Osteocyte (in vitro differentiated cells): ENCODE measurements at regions not wholly inside any gene's neighbourhood (a gene's known extent, or its start where the extent isn't known, plus 50 kb on each side); places are given as distances from the start of the nearest gene placed in this dataset.
"Not testable (repeated sequence)": the region's sequence is repeated elsewhere in the genome, so short reads cannot be mapped to it uniquely, and the experiment has no call there.

ENCODE experiments used
- DNase-seq: peaks from one replicate; pipeline ENCODE4 v3.0.0; 2021; ENCODE audit warnings: mixed read lengths; ENCODE audit not compliant: unreplicated experiment; ENCODE audit errors: extremely low spot score
- H3K27ac Mint-ChIP-seq: one replicate; pipeline ENCODE4 v1.8.0; 2021; ENCODE audit warnings: mild to moderate bottlenecking, mixed read lengths; ENCODE audit not compliant: unreplicated experiment
- H3K27me3 Mint-ChIP-seq: one replicate; pipeline ENCODE4 v1.8.0; 2021; ENCODE audit warnings: mixed read lengths; ENCODE audit not compliant: unreplicated experiment
- H3K36me3 Mint-ChIP-seq: one replicate; pipeline ENCODE4 v1.8.0; 2021; ENCODE audit warnings: mixed read lengths; ENCODE audit not compliant: unreplicated experiment
- H3K4me1 Mint-ChIP-seq: one replicate; pipeline ENCODE4 v1.8.0; 2021; ENCODE audit warnings: mixed read lengths; ENCODE audit not compliant: unreplicated experiment
- H3K4me3 Mint-ChIP-seq: one replicate; pipeline ENCODE4 v1.8.0; 2021; ENCODE audit warnings: mild to moderate bottlenecking, moderate library complexity, mixed read lengths; ENCODE audit not compliant: unreplicated experiment
- H3K9me3 Mint-ChIP-seq: one replicate; pipeline ENCODE4 v1.8.0; 2021; ENCODE audit warnings: mixed read lengths; ENCODE audit not compliant: unreplicated experiment
- CTCF ChIP-seq: fragments of 200-600 bp; sonication (generic); IDR thresholded peaks from 2 replicates; pipeline ENCODE4 v1.5.0; 2021; ENCODE audit warnings: antibody characterized with exemption, mild to moderate bottlenecking, moderate library complexity

DNA sequence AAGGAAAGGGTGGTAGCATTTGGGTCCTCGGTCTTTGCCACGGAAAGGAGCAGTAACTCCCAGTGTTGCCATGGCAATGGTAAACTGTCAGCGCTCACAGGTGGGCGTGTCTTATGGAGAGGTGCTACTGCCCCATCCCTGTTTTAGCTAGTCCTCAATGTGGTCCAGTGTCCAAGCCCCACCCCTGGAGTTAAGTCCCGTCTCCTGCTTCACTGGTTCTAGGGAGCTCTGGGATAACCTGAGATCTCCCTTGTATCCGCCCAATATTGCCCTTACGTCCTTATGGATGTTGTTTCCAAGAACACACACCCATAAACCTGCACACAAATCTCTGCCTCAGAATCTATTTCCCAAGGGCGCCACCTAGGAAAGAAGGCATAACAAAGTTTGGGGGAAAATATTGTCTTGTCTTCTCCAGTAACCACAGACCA lies 64.2 kb downstream of the SPRING1 start:
- DNase-seq, result no peak
- Mint-ChIP-seq H3K4me3 (no peak overlapping the region), H3K4me1 (peaks cover 15% of the 10 kb centered on the region), H3K9me3 (peaks cover 3% of the 10 kb centered on the region), H3K36me3 (no peaks in the 10 kb centered on the region), H3K27ac (no peak overlapping the region), H3K27me3 (peaks cover 6% of the 10 kb centered on the region)
- peak; percentile 14 for TF ChIP-seq CTCF

- TF ChIP-seq CTCF, result no peak
- Mint-ChIP-seq H3K27ac (no peak overlapping the region), H3K4me1 (peaks cover 15% of the 10 kb centered on the region), H3K36me3 (no peaks in the 10 kb centered on the region), H3K27me3 (peaks cover 6% of the 10 kb centered on the region), H3K9me3 (peaks cover 1% of the 10 kb centered on the region), H3K4me3 (no peak overlapping the region)
- DNase-seq, result no peak
These were observed 64.9 kb downstream of the SPRING1 start for GRCh38 chr12:116672842-116673516.

DNA sequence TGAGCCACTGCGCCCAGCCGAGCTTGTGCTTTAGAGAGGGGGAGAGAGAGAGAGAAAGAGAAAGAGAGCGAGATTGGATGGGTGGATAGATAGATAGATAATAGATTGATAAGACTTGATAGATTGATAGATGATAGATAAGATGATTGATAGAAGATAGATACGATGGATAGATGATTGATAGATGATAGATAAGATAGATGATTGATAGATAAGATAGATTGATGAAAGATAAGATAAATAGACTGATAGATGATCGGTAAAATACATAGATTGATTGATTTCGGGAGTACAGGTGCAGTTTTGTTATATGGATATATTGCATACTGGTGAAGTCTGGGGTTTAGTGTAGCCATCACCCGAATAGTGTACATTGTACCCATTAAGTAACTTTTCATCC lies 65.9 kb downstream of the SPRING1 start:
- H3K4me3 Mint-ChIP-seq, result no peak overlapping the region
- TF ChIP-seq CTCF, result no peak
- peaks cover 6% of the 10 kb centered on the region for H3K27me3 Mint-ChIP-seq
- H3K36me3 Mint-ChIP-seq, result no peaks in the 10 kb centered on the region
- peaks cover 15% of the 10 kb centered on the region for H3K4me1 Mint-ChIP-seq
- H3K9me3 Mint-ChIP-seq, result no peaks in the 10 kb centered on the region
- no peak for DNase-seq
- H3K27ac Mint-ChIP-seq, result no peak overlapping the region

DNA sequence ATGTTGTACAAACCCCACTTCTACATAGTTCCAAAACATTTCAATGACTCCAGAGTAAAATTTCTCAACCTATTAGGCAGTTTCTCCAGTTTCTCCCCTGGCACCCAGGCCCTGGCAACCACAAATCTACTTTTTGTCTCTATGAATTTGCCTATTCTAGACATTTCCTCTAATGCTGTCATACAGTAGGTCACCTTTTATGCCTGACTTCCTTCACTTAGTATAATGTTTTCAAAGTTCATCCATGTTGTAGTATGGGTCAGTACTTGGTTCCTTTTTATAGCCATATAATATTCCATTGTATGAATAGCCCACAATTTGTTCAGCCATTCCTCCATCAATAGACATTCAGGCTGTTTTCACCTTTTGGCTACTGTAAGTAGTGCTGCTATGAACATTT lies 67.0 kb downstream of the SPRING1 start:
- H3K36me3 Mint-ChIP-seq, result no peaks in the 10 kb centered on the region
- H3K4me3 Mint-ChIP-seq, result no peak overlapping the region
- no peak for TF ChIP-seq CTCF
- no peaks in the 10 kb centered on the region for H3K9me3 Mint-ChIP-seq
- no peak overlapping the region for H3K27ac Mint-ChIP-seq
- peaks cover 14% of the 10 kb centered on the region for H3K4me1 Mint-ChIP-seq
- no peak for DNase-seq
- peaks cover 6% of the 10 kb centered on the region for H3K27me3 Mint-ChIP-seq

DNA sequence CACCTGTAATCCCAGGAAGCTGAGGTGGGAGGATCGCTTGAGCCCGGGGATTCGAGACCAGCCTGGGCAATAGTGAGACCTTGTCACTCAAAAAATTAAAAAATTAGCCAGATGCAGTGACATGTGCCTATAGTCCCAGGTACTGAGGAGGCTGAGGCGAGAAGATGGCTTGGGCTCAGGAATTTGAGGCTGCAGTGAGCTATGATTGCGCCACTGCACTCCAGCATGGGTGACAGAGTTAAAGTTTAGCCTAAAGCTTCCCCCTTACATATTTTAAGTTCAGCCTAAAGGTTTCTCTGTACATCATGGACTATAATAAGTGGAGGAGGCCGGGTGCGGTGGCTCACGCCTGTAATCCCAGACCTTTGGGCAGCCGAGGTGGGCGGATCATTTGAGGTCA lies 70.1 kb downstream of the SPRING1 start:
- no peaks in the 10 kb centered on the region for H3K36me3 Mint-ChIP-seq
- no peak for TF ChIP-seq CTCF

DNA sequence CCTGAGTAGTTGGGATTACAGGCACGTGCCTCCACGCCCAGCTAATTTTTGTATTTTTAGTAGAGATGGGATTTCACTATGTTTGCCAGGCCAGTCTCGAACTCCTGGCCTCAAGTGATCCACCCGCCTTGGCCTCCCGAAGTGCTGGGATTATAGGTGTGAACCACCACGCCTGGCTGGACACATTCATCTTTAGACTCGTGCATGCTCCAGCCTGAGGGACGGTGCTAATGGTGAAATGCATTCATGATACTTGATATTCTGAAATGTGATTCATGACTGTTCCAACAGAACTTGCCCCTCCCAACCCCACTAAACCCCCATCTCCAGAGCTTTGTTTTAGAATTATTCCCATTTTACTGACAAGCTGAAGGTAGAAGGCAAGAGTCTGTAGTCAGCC lies 71.0 kb downstream of the SPRING1 start:
- not testable (repeated sequence) for H3K36me3 Mint-ChIP-seq, H3K4me3 Mint-ChIP-seq, H3K27ac Mint-ChIP-seq, DNase-seq, H3K27me3 Mint-ChIP-seq, H3K9me3 Mint-ChIP-seq
- peaks cover 21% of the 10 kb centered on the region for H3K4me1 Mint-ChIP-seq

More for the DNA sequence above, 70.1 kb downstream of the SPRING1 start:
- Mint-ChIP-seq H3K27ac (no peak overlapping the region), H3K4me3 (no peak overlapping the region), H3K27me3 (peaks cover 6% of the 10 kb centered on the region), H3K4me1 (peaks cover 14% of the 10 kb centered on the region), H3K9me3 (no peaks in the 10 kb centered on the region)
- no peak for DNase-seq
